ENCODE measurements at regions not wholly inside any gene's neighbourhood (a gene's known extent, or its start where the extent isn't known, plus 50 kb on each side); places are given as distances from the start of the nearest gene placed in this dataset.

- no peak for DNase-seq
Measured at GRCh38 chr12:131346555-131347344, 364.1 kb upstream of the SFSWAP start.

GRCh38 chr12:131347345-131347714, 363.6 kb upstream of the SFSWAP start:
- DNase-seq: no peak

- DNase-seq: no peak
Measured at GRCh38 chr12:131347732-131348131, 363.2 kb upstream of the SFSWAP start.

- no peak for DNase-seq
Measured at GRCh38 chr12:131348231-131348630, 362.7 kb upstream of the SFSWAP start.

- no peak for DNase-seq
Measured at GRCh38 chr12:131348646-131349045, 362.2 kb upstream of the SFSWAP start.

GRCh38 chr12:131349397-131350127, 361.3 kb upstream of the SFSWAP start:
- DNase-seq: no peak

DNA sequence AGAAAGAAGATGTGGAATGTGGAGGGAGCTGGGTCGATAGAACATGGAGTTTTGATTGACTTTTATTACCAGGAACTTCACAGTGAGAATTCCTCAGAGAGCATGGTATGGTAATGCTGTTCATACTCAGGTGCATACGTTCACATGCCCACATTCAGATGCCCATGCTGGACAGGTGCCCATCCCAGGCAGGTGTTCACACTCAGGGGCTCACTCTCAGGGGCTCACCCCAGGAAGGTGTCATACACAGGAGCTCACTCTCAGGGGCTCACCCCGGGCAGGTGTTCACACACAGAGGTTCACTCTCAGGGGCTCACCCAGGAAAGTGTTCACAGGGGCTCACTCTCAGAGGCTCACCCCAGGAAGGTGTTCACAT, 360.0 kb upstream of the SFSWAP start:
- DNase-seq: no peak

- DNase-seq: no peak
Measured at GRCh38 chr12:131351319-131352028, 359.4 kb upstream of the SFSWAP start.

GRCh38 chr12:131352296-131352900, 358.5 kb upstream of the SFSWAP start:
- DNase-seq: no peak

GRCh38 chr12:131353376-131353775, 357.5 kb upstream of the SFSWAP start:
- no peak for DNase-seq

DNA sequence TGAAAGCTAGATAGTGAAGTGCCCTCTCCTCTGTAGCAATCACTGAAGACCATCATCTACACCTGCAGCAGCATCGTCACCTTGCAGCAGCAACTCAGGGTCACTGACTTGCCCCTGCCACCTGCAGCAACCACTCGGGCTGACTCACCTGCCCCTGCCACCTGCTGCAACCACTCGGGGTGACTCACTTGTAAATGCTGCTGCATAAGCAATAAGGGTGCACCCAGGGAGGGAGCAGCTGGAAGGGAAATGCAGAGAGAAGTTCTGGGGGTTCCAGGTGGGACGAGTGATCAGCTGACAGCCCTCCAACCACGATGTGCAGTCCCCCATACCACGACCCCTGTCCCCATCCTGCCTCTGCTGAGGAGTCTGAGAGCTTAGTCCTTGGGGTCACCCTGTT, 357.1 kb upstream of the SFSWAP start:
- DNase-seq: no peak

DNA sequence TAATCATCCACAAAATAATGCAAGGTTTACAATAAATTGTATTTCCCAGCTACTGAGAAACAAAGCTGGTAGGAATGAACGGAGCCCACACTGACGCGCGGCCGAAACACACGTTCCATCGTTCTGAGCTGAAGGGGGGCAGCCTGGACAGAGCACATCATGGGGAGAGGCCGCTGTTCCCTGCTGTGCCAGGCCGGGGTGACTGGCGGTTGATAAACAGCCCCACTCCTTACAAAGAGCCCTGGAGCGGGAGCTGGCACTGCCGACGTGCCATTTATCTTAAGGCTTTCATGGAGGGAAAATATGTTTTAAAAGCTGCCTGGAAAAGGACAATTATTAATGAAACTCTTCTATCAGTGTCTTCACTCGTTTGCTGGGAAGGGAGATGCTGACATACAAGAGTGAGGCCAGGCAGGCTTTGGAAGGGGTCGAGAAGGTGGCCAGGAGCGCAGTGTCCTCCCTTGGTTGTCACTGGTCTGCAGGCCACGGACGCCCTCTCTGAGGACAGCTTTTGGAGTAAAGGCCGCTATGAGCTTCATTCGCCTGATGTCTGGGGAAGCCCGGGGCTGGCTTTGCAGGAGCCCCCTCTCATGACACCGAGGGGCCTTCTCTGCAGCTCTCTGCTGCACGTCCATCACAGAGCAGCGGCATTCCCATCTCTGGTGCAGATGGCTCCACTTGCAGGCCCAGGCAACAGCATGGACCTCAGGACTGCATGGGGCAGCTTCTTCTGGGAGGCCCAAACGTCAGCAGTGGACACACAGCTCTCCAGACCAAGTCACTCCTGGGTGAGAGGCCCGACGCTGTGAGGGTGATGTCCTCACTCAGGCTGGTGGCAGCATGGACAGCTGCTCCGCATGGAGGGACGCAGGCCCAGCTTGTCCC, 355.3 kb upstream of the SFSWAP start:
- no peak for DNase-seq

GRCh38 chr12:131356485-131357184, 354.3 kb upstream of the SFSWAP start:
- no peak for DNase-seq

DNA sequence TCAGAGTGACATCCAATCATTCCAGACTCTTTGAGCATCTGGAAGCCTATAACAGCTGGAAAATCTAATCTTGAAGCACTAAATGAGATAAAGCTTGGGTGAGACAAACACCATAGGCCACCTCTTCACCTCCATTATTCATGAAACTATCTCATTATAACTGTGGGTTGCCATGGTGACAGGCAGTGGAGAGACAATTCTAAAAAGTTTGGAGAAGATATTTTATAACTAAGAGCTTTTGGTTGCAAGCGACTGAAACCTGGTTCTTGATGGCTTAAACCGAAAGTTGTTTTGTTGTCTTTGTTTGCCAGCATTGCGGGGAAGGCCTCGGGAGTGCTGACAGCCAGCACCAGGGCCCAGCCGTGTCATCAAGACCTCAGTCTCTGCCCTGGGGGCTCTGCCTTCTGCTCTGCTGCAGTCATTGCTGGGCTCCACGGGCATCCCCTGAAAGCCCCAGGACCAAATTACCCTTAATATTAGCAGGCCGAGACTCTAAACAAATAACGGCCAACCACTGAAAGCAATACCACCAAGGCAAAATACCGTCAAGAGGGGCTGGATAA, 353.6 kb upstream of the SFSWAP start:
- no peak for DNase-seq

DNA sequence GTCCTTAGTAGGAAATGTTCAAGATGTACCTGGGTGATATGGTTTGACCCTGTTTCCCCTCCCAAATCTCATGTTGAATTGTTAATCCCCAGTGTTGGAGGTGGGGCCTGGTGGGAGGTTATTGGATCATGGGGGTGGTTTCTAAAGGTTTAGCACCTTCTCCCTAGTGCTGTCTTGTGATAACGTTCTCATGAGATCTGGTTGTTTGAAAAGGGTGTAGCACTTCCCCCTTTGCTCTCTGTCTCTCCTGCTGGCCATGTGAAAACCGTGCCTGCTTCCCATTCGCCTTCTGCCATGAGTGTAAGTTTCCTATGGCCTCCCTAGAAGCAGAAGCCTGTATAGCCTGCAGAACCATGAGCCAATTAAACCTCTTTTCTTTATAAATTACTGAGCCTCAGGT, 353.0 kb upstream of the SFSWAP start:
- DNase-seq: no peak

DNA sequence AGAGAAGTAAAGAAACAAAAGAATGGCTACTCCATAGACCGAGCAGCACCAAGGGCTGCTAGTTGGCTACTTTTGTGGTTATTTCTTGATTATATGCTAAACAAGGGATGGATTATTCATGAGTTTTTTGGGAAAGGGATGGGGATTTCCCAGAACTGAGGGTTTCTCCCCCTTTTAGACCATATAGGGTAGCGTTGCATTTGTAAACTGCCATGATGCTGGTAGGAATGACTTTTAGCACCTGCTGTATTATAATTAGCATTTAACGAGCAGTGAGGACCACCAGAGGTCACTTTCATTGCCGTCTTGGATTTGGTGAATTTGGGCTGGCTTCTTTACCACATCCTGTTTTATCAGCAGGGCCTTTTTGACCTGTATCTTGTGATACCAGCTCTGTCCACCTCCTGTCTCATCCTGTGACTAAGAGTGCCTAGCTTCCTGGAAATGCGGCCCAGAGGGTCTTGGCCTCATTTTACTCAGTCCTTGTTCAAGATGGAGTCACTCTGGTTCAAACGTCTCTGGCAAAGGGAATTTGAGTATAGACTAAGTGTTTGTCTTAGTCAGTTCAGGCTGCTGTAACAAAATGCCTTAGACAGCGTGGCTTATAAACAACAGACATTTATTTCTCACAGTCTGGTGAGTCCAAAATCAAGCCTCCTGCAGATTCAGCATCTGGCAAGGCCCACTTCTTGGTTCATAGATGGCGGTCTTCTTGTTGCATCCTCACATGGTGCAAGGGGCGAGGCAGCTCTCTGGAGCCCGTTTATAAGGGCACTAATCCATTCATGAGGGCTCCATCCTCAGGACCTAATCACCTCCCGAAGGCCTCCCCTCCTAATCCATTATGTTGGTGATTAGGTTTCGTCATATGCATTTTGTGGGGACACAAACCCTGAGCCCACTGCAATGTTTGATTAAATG, 348.3 kb upstream of the SFSWAP start:
- no peak for DNase-seq

- no peak for DNase-seq
Measured at GRCh38 chr12:131363393-131363792, 347.5 kb upstream of the SFSWAP start.

DNA sequence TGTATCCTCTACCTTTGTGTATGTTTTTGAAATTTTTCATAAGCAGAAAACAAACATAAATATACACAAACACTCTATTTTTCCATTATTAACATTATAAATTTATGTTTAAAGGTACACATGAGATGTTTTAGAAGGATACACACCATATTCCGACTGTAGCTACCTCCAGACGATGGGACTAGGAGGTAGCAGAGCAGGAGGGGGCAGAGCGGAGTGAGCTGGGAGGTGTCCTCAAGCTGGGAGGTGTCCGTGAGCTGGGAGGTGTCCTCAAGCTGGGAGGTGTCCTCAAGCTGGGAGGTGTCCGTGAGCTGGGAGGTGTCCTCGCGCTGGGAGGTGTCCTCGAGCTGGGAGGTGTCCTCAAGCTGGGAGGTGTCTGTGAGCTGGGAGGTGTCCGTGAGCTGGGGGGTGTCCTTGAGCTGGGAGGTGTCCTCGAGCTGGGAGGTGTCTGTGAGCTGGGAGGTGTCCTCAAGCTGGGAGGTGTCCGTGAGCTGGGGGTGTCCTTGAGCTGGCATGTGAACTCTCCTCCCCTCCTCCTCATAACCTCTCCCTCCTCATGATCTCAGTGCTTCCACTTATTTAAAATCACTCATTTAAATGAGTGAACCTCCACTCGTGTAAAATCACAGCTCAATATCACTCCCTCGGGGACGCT, 346.9 kb upstream of the SFSWAP start:
- no peak for DNase-seq

All from left hindlimb (tissue), 1 donor.